HepG2 (cell line): ENCODE measurements at regions not wholly inside any gene's neighbourhood (a gene's known extent, or its start where the extent isn't known, plus 50 kb on each side); places are given as distances from the start of the nearest gene placed in this dataset.

Experiments used
- ATAC-seq: fragments of 200-7000 bp; cut with Tn5 transposase; 3 replicates; pipeline ENCODE4 v1.9.1; 2020; ENCODE audit warnings: mild to moderate bottlenecking, moderate library complexity
- BruUV-seq: library from RNA; stranded (reverse); fragments of 400-500 nt; replicated peaks from 2 replicates; lab custom pipeline; 2021; lab: Mats Ljungman, UMichigan
- CTCF ChIA-PET: fragments of 300-600 bp; formaldehyde crosslinking; extraction: SDS; loops from one replicate; lab custom pipeline; 2021; ENCODE audit warnings: low total read pairs, inconsistent platforms, low intra/inter-chr PET ratio; lab: Yijun Ruan, JAX
- POLR2A ChIA-PET: fragments of 350-600 bp; sonication (Branson Sonifier 250); formaldehyde crosslinking; loops from one replicate; lab custom pipeline; 2020; ENCODE audit warnings: antibody characterized with exemption, inconsistent platforms; lab: Yijun Ruan, JAX
- DNase-seq: peaks from one replicate; pipeline ENCODE4 v3.0.0-alpha.2; 2015; ENCODE audit warnings: low spot score
- FAIRE-seq: peaks from 3 replicates; lab custom pipeline; 2011; peaks lifted over from hg19 to GRCh38; lab: Jason Lieb, UNC
- H2AFZ ChIP-seq: one replicate; pipeline ENCODE4 v1.6.1; 2011; ENCODE audit warnings: low read length, inconsistent platforms
- H3K27ac ChIP-seq: fragments of 300-600 bp; 3 replicates; pipeline ENCODE4 v1.8.0; 2011; ENCODE audit warnings: mixed run types, mild to moderate bottlenecking, mixed read lengths, low read length, inconsistent platforms; ENCODE audit not compliant: insufficient read depth; ENCODE audit errors: extremely low read length
- H3K27me3 ChIP-seq, 2 experiments: fragments of 200-600 bp in 1 of 2; 2 replicates in 1 of 2; 3 replicates in 1 of 2; pipeline versions ENCODE4 v1.6.0 to v1.8.0; 2011; ENCODE audit warnings: low read length in 2 of 2, mild to moderate bottlenecking in 2 of 2, moderate library complexity in 2 of 2, inconsistent platforms in 1 of 2; ENCODE audit not compliant: insufficient read depth in 2 of 2, control insufficient read depth in 1 of 2
- H3K36me3 ChIP-seq, 2 experiments: fragments of 200-600 bp in 1 of 2; replicated peaks in 1 of 2; 2 replicates in 1 of 2; 3 replicates in 1 of 2; pipeline versions ENCODE4 v1.5.1 to v1.8.0; 2011; ENCODE audit warnings: low read length in 2 of 2, inconsistent platforms in 1 of 2; ENCODE audit not compliant: insufficient read depth in 2 of 2, control insufficient read depth in 1 of 2
- H3K4me1 ChIP-seq: 2 replicates; pipeline ENCODE4 v1.5.1; 2012; ENCODE audit warnings: low read length, inconsistent platforms; ENCODE audit not compliant: insufficient read depth
- H3K4me2 ChIP-seq: 2 replicates; pipeline ENCODE4 v1.6.0; 2011; ENCODE audit warnings: low read depth, low read length, inconsistent platforms
- H3K4me3 ChIP-seq, 3 experiments: fragments of 200-600 bp in 1 of 3; sonication (generic), shearing (Covaris generic) in 1 of 3; replicated peaks in 1 of 3; 2 replicates each; pipeline ENCODE4 v1.5.1; 2011 to 2016; ENCODE audit warnings: low read length in 3 of 3, inconsistent platforms in 2 of 3, low read depth in 2 of 3, mild to moderate bottlenecking in 2 of 3, control low read depth in 1 of 3, mixed read lengths in 1 of 3; ENCODE audit not compliant: insufficient read depth in 1 of 3
- H3K79me2 ChIP-seq: one replicate; pipeline ENCODE4 v1.6.1; 2011; ENCODE audit warnings: low read length, inconsistent platforms; ENCODE audit not compliant: insufficient read depth
- H3K9ac ChIP-seq: 2 replicates; pipeline ENCODE4 v1.6.0; 2011; ENCODE audit warnings: mild to moderate bottlenecking, low read depth, low read length, inconsistent platforms; ENCODE audit not compliant: insufficient read depth
- H3K9me3 ChIP-seq: 2 replicates; pipeline ENCODE4 v1.5.1; 2012; ENCODE audit warnings: mild to moderate bottlenecking, low read length
- H4K20me1 ChIP-seq: 2 replicates; pipeline ENCODE4 v1.6.0; 2011; ENCODE audit warnings: inconsistent platforms, mild to moderate bottlenecking, low read length, moderate library complexity; ENCODE audit not compliant: insufficient read depth
- ARNTL ChIP-seq: sonication (generic); formaldehyde crosslinking; IDR thresholded peaks from 2 replicates; pipeline ENCODE4 v1.4.0; 2020; ENCODE audit warnings: mild to moderate bottlenecking, missing genetic modification reagents
- ATM ChIP-seq: fragments of 450-650 bp; IDR thresholded peaks from 2 replicates; pipeline ENCODE4 v1.7.1; 2017; ENCODE audit warnings: mild to moderate bottlenecking, borderline replicate concordance
- MNT ChIP-seq: fragments of 450-650 bp; IDR thresholded peaks from 2 replicates; pipeline ENCODE4 v1.6.1; 2016
- NFE2L2 ChIP-seq: fragments of 150-350 bp; IDR thresholded peaks from 2 replicates; pipeline ENCODE4 v1.6.1; 2014; ENCODE audit warnings: low read length
- RCOR2 ChIP-seq: IDR thresholded peaks from 2 replicates; pipeline ENCODE4 v1.6.1; 2016; ENCODE audit warnings: missing biosample characterization, missing genetic modification reagents
- SPEN ChIP-seq: sonication (generic); formaldehyde crosslinking; IDR thresholded peaks from 2 replicates; pipeline ENCODE4 v1.5.1; 2020; ENCODE audit warnings: low read depth, mild to moderate bottlenecking, missing genetic modification reagents
- ZNF33B ChIP-seq: sonication (generic); formaldehyde crosslinking; IDR thresholded peaks from 2 replicates; pipeline ENCODE4 v1.5.1; 2020; ENCODE audit warnings: mild to moderate bottlenecking, missing genetic modification reagents
- ZSCAN30 ChIP-seq: sonication (generic); formaldehyde crosslinking; IDR thresholded peaks from 2 replicates; pipeline ENCODE4 v1.5.0; 2020; ENCODE audit warnings: mild to moderate bottlenecking, missing genetic modification reagents
- whole genome bisulfite sequencing: methylation state at CpG from one replicate; pipeline ENCODE4 v1.1.6; 2017; ENCODE audit warnings: low lambda C conversion rate; 5-methylcytosine and 5-hydroxymethylcytosine counted together
- in situ Hi-C: cut with HindIII; loops from 2 replicates; pipeline ENCODE4 v1.10.0; 2017; ENCODE audit warnings: low pct_unique_long_range_greater_than_20kb; ENCODE audit not compliant: extremely low pct_ligation_motif_present
- intact Hi-C: fragments of 100-400 bp; cut with micrococcal nuclease; formaldehyde crosslinking; loops from one replicate; pipeline ENCODE4 v1.10.0; 2022; ENCODE audit not compliant: unreplicated experiment
- TF ChIP-seq, protein P1 (sequence below), 2 experiments: fragments of 450-650 bp in 1 of 2; sonication (generic) in 1 of 2; formaldehyde crosslinking in 1 of 2; IDR thresholded peaks; 2 replicates each; pipeline versions ENCODE4 v1.6.1 to v1.8.0; 2016 to 2022; ENCODE audit warnings: antibody characterized with exemption in 1 of 2, mild to moderate bottlenecking in 1 of 2, missing genetic modification reagents in 1 of 2

- DNase-seq (peak; percentile 4), ATAC-seq (no peak), FAIRE-seq (no peak)
- no peaks in the 10 kb centered on the region for H3K79me2 ChIP-seq
- 10% methylated on average over 2 of the region's 2 CpGs for WGBS
- TF ChIP-seq SPEN (CRISPR knock-in tag): no peak
- no peak for TF ChIP-seq MNT
- TF ChIP-seq, protein P1, sequence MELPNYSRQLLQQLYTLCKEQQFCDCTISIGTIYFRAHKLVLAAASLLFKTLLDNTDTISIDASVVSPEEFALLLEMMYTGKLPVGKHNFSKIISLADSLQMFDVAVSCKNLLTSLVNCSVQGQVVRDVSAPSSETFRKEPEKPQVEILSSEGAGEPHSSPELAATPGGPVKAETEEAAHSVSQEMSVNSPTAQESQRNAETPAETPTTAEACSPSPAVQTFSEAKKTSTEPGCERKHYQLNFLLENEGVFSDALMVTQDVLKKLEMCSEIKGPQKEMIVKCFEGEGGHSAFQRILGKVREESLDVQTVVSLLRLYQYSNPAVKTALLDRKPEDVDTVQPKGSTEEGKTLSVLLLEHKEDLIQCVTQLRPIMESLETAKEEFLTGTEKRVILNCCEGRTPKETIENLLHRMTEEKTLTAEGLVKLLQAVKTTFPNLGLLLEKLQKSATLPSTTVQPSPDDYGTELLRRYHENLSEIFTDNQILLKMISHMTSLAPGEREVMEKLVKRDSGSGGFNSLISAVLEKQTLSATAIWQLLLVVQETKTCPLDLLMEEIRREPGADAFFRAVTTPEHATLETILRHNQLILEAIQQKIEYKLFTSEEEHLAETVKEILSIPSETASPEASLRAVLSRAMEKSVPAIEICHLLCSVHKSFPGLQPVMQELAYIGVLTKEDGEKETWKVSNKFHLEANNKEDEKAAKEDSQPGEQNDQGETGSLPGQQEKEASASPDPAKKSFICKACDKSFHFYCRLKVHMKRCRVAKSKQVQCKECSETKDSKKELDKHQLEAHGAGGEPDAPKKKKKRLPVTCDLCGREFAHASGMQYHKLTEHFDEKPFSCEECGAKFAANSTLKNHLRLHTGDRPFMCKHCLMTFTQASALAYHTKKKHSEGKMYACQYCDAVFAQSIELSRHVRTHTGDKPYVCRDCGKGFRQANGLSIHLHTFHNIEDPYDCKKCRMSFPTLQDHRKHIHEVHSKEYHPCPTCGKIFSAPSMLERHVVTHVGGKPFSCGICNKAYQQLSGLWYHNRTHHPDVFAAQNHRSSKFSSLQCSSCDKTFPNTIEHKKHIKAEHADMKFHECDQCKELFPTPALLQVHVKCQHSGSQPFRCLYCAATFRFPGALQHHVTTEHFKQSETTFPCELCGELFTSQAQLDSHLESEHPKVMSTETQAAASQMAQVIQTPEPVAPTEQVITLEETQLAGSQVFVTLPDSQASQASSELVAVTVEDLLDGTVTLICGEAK (IDR thresholded peaks at IDR 0.05): no peak
- TF ChIP-seq, protein P1 (CRISPR knock-in tag; IDR thresholded peaks at IDR 0.05): no peak
- no peak for TF ChIP-seq RCOR2 (CRISPR knock-in tag)
- TF ChIP-seq NFE2L2: no peak
- no peak for TF ChIP-seq ATM
- no peak for TF ChIP-seq ARNTL (CRISPR knock-in tag)
- TF ChIP-seq ZNF33B: no peak
- TF ChIP-seq ZSCAN30: no peak
- ChIA-PET CTCF (no interaction called here), POLR2A (no interaction called here)
- no peaks in the 10 kb centered on the region for H3K9me3 ChIP-seq
- H3K27ac ChIP-seq: no peak overlapping the region
- no peaks in the 10 kb centered on the region for H4K20me1 ChIP-seq
- no peaks in the 10 kb centered on the region for H3K36me3 ChIP-seq
- H3K4me2 ChIP-seq: no peak overlapping the region
- no peaks in the 10 kb centered on the region for H3K27me3 ChIP-seq
- no peak overlapping the region for H3K9ac ChIP-seq
- no peak overlapping the region for H3K4me3 ChIP-seq
- no TSS peak for BruUV-seq
- intact Hi-C loops: no loop called here
- H3K4me1 ChIP-seq: no peaks in the 10 kb centered on the region
- in situ Hi-C loops: no loop called here
- H2AFZ ChIP-seq: no peak overlapping the region
Observed at GRCh38 chr11:95584589-95584988, 205.0 kb downstream of the FAM76B start.
